Stomach (tissue), 4 donors: ENCODE measurements at regions not wholly inside any gene's neighbourhood (a gene's known extent, or its start where the extent isn't known, plus 50 kb on each side); places are given as distances from the start of the nearest gene placed in this dataset.

Source experiments
- CTCF ChIP-seq, 7 experiments: fragments of 450-650 bp in 4 of 7; fragments of 200-600 bp in 3 of 7; sonication (generic) in 3 of 7; IDR thresholded peaks; one replicate each; pipeline ENCODE4 v1.5.1; 2016 to 2019; ENCODE audit warnings: antibody characterized with exemption in 7 of 7, control low read depth in 2 of 7, mild to moderate bottlenecking in 1 of 7
- EP300 ChIP-seq: sonication (generic); formaldehyde crosslinking; IDR thresholded peaks from one replicate; pipeline ENCODE4 v1.6.1; 2017; ENCODE audit warnings: antibody characterized with exemption
- POLR2A ChIP-seq, 4 donors: fragments of 450-650 bp; IDR thresholded peaks; one replicate each; pipeline ENCODE4 v1.6.1; 2016; ENCODE audit warnings: antibody characterized with exemption in 4 of 4, control low read depth in 2 of 4, mild to moderate bottlenecking in 1 of 4, moderate library complexity in 1 of 4

- no peak for TF ChIP-seq CTCF (IDR thresholded peaks at IDR 0.05)
- no peak for TF ChIP-seq POLR2A (IDR thresholded peaks at IDR 0.05)
- no peak for TF ChIP-seq EP300
These were observed 107.2 kb downstream of the DUSP6 start for GRCh38 chr12:89245090-89245489.
